SH-SY5Y (cell line): ENCODE measurements at regions not wholly inside any gene's neighbourhood (a gene's known extent, or its start where the extent isn't known, plus 50 kb on each side); places are given as distances from the start of the nearest gene placed in this dataset.

Experiments
- GATA2 ChIP-seq: IDR thresholded peaks from 2 replicates; pipeline ENCODE4 v1.6.1; 2011; ENCODE audit warnings: mild to moderate bottlenecking, low read depth, low read length
- GATA3 ChIP-seq: IDR thresholded peaks from 2 replicates; pipeline ENCODE4 v1.6.1; 2011; ENCODE audit warnings: low read depth, mild to moderate bottlenecking, low read length, moderate library complexity

GRCh38 chr11:134913391-134913790, 501.3 kb upstream of the B3GAT1 start:
- no peak for TF ChIP-seq GATA2
- no peak for TF ChIP-seq GATA3
